B cell (primary cell): ENCODE measurements at regions not wholly inside any gene's neighbourhood (a gene's known extent, or its start where the extent isn't known, plus 50 kb on each side); places are given as distances from the start of the nearest gene placed in this dataset.

ENCODE experiments used
- ATAC-seq: fragments of 200-7000 bp; cut with Tn5 transposase; one replicate; pipeline ENCODE4 v1.10.0; 2021; ENCODE audit warnings: low read depth, mild to moderate bottlenecking, moderate number of reproducible peaks, moderate library complexity
- CTCF ChIA-PET: fragments of 350-600 bp; sonication (Branson Sonifier 250); formaldehyde crosslinking; loops from one replicate; lab custom pipeline; 2021; ENCODE audit warnings: antibody characterized with exemption, inconsistent platforms; lab: Charles Lee
- POLR2A ChIA-PET: fragments of 350-600 bp; sonication (Branson Sonifier 250); formaldehyde crosslinking; loops from one replicate; lab custom pipeline; 2021; ENCODE audit warnings: antibody characterized with exemption; lab: Charles Lee
- DNase-seq: peaks from one replicate; pipeline ENCODE4 v3.0.0; 2013
- H2AFZ ChIP-seq: 2 replicates; pipeline ENCODE4 v1.6.1; 2012; ENCODE audit warnings: mild to moderate bottlenecking, low read depth, low read length; ENCODE audit not compliant: insufficient read depth, poor library complexity, severe bottlenecking
- H3K27ac ChIP-seq, 2 donors: 1 replicate in 1 of 2; 2 replicates in 1 of 2; pipeline ENCODE4 v1.5.1; 2012 to 2013; ENCODE audit warnings: low read length in 2 of 2, mild to moderate bottlenecking in 2 of 2, moderate library complexity in 1 of 2
- H3K27me3 ChIP-seq, 4 experiments: fragments of 200-600 bp in 1 of 4; sonication (generic) in 1 of 4; replicated peaks in 1 of 4; 1 replicate in 2 of 4; 2 replicates in 2 of 4; pipeline versions ENCODE4 v1.6.1 to v1.7.0; 2013 to 2016; ENCODE audit warnings: low read length in 3 of 4, mild to moderate bottlenecking in 2 of 4, mixed read lengths in 1 of 4, moderate library complexity in 1 of 4; ENCODE audit not compliant: insufficient read depth in 4 of 4, control insufficient read depth in 3 of 4; ENCODE audit errors: control extremely low read depth in 1 of 4
- H3K36me3 ChIP-seq, 2 experiments: replicated peaks in 1 of 2; 1 replicate in 1 of 2; 2 replicates in 1 of 2; pipeline versions ENCODE4 v1.6.1 to v1.7.1; 2013; ENCODE audit warnings: low read length in 1 of 2; ENCODE audit not compliant: insufficient read depth in 2 of 2, control insufficient read depth in 1 of 2; ENCODE audit errors: control extremely low read depth in 1 of 2, extremely low read depth in 1 of 2
- H3K4me1 ChIP-seq, 2 donors: fragments of 200-600 bp in 1 of 2; sonication (generic) in 1 of 2; 1 replicate in 1 of 2; 2 replicates in 1 of 2; pipeline versions ENCODE4 v1.5.1 to v1.6.1; 2013 to 2017; ENCODE audit warnings: low read length in 2 of 2; ENCODE audit not compliant: control insufficient read depth in 2 of 2, insufficient read depth in 2 of 2
- H3K4me2 ChIP-seq: replicated peaks from 2 replicates; pipeline ENCODE3; 2012; ENCODE audit warnings: mild to moderate bottlenecking, low read depth, low read length; ENCODE audit not compliant: poor library complexity, severe bottlenecking
- H3K4me3 ChIP-seq, 5 experiments: fragments of 200-600 bp in 1 of 5; sonication (generic) in 1 of 5; 1 replicate in 3 of 5; 2 replicates in 2 of 5; pipeline versions ENCODE4 v1.5.1 to v1.7.0; 2011 to 2016; ENCODE audit warnings: low read length in 4 of 5, mild to moderate bottlenecking in 4 of 5, low read depth in 2 of 5, control low read depth in 1 of 5, moderate library complexity in 1 of 5; ENCODE audit not compliant: insufficient read depth in 1 of 5; ENCODE audit errors: control extremely low read depth in 1 of 5, extremely low read depth in 1 of 5
- H3K79me2 ChIP-seq: fragments of 200-600 bp; sonication (generic); one replicate; pipeline ENCODE4 v1.6.0; 2016; ENCODE audit warnings: low read length; ENCODE audit not compliant: control insufficient read depth, insufficient read depth
- H3K9ac ChIP-seq: fragments of 200-600 bp; sonication (generic); 2 replicates; pipeline ENCODE4 v1.6.1; 2017; ENCODE audit warnings: mild to moderate bottlenecking, low read length, moderate library complexity
- H3K9me3 ChIP-seq, 3 donors: one replicate each; pipeline versions ENCODE4 v1.6.1 to v1.7.1; 2013; ENCODE audit warnings: low read length in 2 of 3; ENCODE audit not compliant: control insufficient read depth in 2 of 3, insufficient read depth in 1 of 3; ENCODE audit errors: control extremely low read depth in 1 of 3
- H4K20me1 ChIP-seq: 2 replicates; pipeline ENCODE4 v1.6.0; 2012; ENCODE audit warnings: mild to moderate bottlenecking, low read length; ENCODE audit not compliant: insufficient read depth, control insufficient read depth, poor library complexity, severe bottlenecking
- H3K27ac Mint-ChIP-seq: one replicate; pipeline ENCODE4 v1.8.0; 2021; ENCODE audit warnings: mixed read lengths
- H3K27me3 Mint-ChIP-seq: one replicate; pipeline ENCODE4 v1.8.0; 2021; ENCODE audit warnings: mixed read lengths
- H3K4me1 Mint-ChIP-seq: one replicate; pipeline ENCODE4 v1.8.0; 2021; ENCODE audit warnings: mixed read lengths
- H3K4me3 Mint-ChIP-seq: one replicate; pipeline ENCODE4 v1.8.0; 2021; ENCODE audit warnings: mixed read lengths
- H3K9me3 Mint-ChIP-seq: one replicate; pipeline ENCODE4 v1.8.0; 2022; ENCODE audit warnings: mixed read lengths; ENCODE audit not compliant: insufficient read depth
- CTCF ChIP-seq: fragments of 200-600 bp; IDR thresholded peaks from one replicate; pipeline ENCODE4 v1.8.0; 2022; ENCODE audit warnings: antibody characterized with exemption, mild to moderate bottlenecking
- EZH2 ChIP-seq: IDR thresholded peaks from 2 replicates; pipeline ENCODE4 v1.6.1; 2012; ENCODE audit warnings: borderline replicate concordance, low read depth, mild to moderate bottlenecking, moderate library complexity, low read length; ENCODE audit not compliant: insufficient read depth, poor library complexity, severe bottlenecking
- WGBS: methylation state at CpG from one replicate; pipeline ENCODE4 v1.1.5; 2013; ENCODE audit warnings: missing lambda C conversion rate; ENCODE audit not compliant: insufficient coverage; 5-methylcytosine and 5-hydroxymethylcytosine counted together
- intact Hi-C: fragments of 100-400 bp; cut with micrococcal nuclease; formaldehyde crosslinking; loops from one replicate; pipeline ENCODE4 v1.10.0; 2022

- intact Hi-C loops: no loop called here
Observed at GRCh38 chr18:61239051-61239450, 94.2 kb upstream of the CDH20 start.

GRCh38 chr18:61241260-61241853, 91.9 kb upstream of the CDH20 start:
- H3K36me3 ChIP-seq: no peaks in the 10 kb centered on the region
- H3K27ac ChIP-seq: no peak overlapping the region
- no peak overlapping the region for H3K4me3 ChIP-seq
- H3K9me3 Mint-ChIP-seq: peaks cover 2% of the 10 kb centered on the region
- DNase-seq (no peak), ATAC-seq (no peak)
- WGBS: 69% methylated on average over 2 of the region's 5 CpGs
- H3K79me2 ChIP-seq: no peaks in the 10 kb centered on the region
- ChIA-PET POLR2A (no interaction called here), CTCF (no interaction called here)
- H4K20me1 ChIP-seq: no peaks in the 10 kb centered on the region
- H3K27me3 ChIP-seq: no peaks in the 10 kb centered on the region
- TF ChIP-seq EZH2 (no peak), CTCF (no peak)
- H3K4me2 ChIP-seq: no peak overlapping the region
- intact Hi-C loops: no loop called here
- H3K27me3 Mint-ChIP-seq: no peaks in the 10 kb centered on the region
- no peak overlapping the region for H3K27ac Mint-ChIP-seq
- no peaks in the 10 kb centered on the region for H3K4me1 ChIP-seq
- H3K9me3 ChIP-seq: no peaks in the 10 kb centered on the region
- H3K9ac ChIP-seq: no peak overlapping the region
- H3K4me3 Mint-ChIP-seq: no peak overlapping the region
- H3K4me1 Mint-ChIP-seq: no peaks in the 10 kb centered on the region
- H2AFZ ChIP-seq: no peak overlapping the region

More at GRCh38 chr18:61239051-61239450, 94.2 kb upstream of the CDH20 start:
- CTCF ChIA-PET: no interaction called here
- ATAC-seq (no peak), DNase-seq (no peak)
- Histone ChIP-seq H3K79me2 (no peaks in the 10 kb centered on the region), H3K9ac (no peak overlapping the region), H3K36me3 (no peaks in the 10 kb centered on the region), H3K4me1 (no peaks in the 10 kb centered on the region), H4K20me1 (no peaks in the 10 kb centered on the region), H3K4me3 (no peak overlapping the region), H3K27me3 (no peaks in the 10 kb centered on the region), H3K9me3 (no peaks in the 10 kb centered on the region), H3K4me2 (no peak overlapping the region), H3K27ac (no peak overlapping the region), H2AFZ (no peak overlapping the region)
- POLR2A ChIA-PET: no interaction called here
- WGBS: no CpG with 5 or more reads among the region's 5 CpGs
- Mint-ChIP-seq H3K4me3 (no peak overlapping the region), H3K27me3 (no peaks in the 10 kb centered on the region), H3K27ac (no peak overlapping the region), H3K4me1 (no peaks in the 10 kb centered on the region), H3K9me3 (peaks cover 3% of the 10 kb centered on the region)
- TF ChIP-seq EZH2: no peak
- TF ChIP-seq CTCF: no peak
